ENCODE measurements at regions not wholly inside any gene's neighbourhood (a gene's known extent, or its start where the extent isn't known, plus 50 kb on each side); places are given as distances from the start of the nearest gene placed in this dataset.
"Not testable (repeated sequence)": the region's sequence is repeated elsewhere in the genome, so short reads cannot be mapped to it uniquely, and the experiment has no call there.

GRCh38 chr6:155858906-155859305, 403.3 kb upstream of the NOX3 start:
- DNase-seq (ENCODE audit: low read depth in 2 of 2) = not testable (repeated sequence)

- no peak for DNase-seq (ENCODE audit: low read depth in 2 of 2)
Observed at GRCh38 chr6:155854787-155855186, 399.1 kb upstream of the NOX3 start.

DNA sequence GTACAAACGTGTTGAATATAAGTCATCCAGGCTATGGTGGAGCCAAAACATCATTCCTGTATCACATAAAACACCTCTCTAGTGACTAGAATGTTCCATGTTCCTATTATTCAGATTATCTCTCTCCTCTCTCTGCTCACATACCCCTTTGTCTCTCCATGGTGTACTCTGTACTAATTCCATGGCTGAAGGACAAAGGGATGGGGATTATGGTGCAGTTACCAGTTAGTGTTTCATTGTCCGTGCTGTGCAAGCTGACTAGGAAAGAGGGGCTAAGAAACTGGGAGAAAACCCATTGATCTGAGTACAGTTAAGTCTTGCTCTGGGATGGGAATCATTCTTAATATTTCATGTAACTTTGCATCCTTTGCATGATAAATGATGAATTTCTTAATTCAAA, 397.4 kb upstream of the NOX3 start:
- DNase-seq (ENCODE audit: low read depth in 2 of 2) = no peak

DNA sequence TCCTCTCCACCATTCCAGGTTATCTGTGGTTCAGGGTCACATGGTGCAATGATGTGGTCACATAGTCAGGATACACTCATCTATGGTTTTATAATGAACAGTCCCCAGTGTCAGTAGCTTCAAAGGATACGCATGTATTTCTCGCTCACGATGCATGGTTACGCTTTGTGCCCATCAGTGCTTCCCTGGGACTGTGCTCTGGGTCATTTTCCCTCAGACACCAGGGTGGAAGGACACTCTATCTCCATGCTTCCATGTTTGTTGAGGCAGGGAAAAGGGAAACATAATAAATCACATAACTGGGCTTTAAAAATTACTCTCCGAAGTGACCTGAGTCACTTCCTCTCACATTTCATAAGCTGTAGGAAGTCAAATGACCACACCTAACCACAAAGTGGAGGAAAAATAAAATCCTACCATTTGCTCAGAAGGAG, 394.8 kb upstream of the NOX3 start:
- DNase-seq (ENCODE audit: low read depth in 2 of 2) = no peak

GRCh38 chr6:155847711-155848110, 392.1 kb upstream of the NOX3 start:
- DNase-seq (ENCODE audit: low read depth in 2 of 2) = no peak

- no peak for DNase-seq (ENCODE audit: low read depth in 2 of 2)
Observed at GRCh38 chr6:155837474-155837873, 381.8 kb upstream of the NOX3 start.

GRCh38 chr6:155832596-155832995, 377.0 kb upstream of the NOX3 start:
- DNase-seq (ENCODE audit: low read depth in 2 of 2) = no peak

DNA sequence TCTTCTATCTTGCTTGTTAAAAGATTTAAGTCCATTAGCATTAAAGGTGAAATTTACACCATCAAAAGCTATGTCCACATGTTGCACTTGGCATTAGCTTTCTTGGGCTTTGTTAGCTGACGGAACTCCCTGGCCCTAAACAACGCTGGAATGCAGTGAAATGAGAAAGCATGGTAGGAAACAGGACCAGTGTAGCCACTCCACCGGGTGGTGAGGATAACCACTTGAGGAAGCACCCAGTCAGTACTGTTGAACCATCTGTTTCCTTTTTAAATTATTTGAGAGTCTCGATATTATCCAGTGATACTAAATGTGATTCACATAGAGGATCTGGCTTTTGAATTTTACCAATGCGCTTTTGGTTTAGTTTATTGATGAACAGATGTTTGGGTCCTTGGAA, 374.9 kb upstream of the NOX3 start:
- DNase-seq (ENCODE audit: low read depth in 2 of 2) = no peak

GRCh38 chr6:155829646-155830045, 374.0 kb upstream of the NOX3 start:
- no peak for DNase-seq (ENCODE audit: low read depth in 2 of 2)

DNA sequence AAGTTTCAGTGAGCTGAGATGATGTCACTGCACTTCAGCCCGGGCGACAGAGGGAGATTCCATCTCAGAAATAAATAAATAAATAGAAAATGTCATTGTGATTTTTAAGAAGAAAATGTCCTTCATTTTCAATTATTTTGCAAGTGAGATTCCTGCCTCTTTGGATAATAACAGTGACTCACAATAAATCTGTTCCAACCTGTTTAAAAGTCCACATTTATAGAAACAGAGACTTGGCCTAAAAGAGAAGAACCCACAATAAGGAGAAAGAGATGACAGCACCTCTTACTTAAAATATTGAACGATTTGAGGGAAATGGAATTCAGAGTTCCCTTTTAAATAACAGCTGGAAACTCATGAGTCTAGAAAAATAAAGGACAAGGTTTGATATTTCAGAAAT, 373.4 kb upstream of the NOX3 start:
- no peak for DNase-seq (ENCODE audit: low read depth in 2 of 2)

- DNase-seq (ENCODE audit: low read depth in 2 of 2) = no peak
Observed at GRCh38 chr6:155818698-155819097, 363.1 kb upstream of the NOX3 start.

DNA sequence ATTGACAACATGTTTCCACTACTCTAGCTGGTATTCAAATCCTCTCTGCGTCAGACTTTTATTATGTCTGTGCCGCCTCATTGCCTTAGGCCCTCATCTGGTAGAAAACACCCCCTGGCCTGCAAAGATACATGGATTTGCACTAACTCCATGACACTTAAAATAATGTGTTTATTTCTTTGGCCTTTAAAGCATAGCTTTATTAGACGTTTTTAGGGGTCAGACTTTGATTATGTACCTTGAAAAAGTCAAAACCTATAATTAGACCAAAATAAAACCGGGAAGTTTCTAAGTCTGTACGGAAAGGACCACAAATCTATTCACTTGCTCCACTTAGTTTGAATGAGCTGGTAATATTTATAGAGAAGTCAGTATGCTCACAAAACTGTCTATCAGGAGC, 357.9 kb upstream of the NOX3 start:
- no peak for DNase-seq (ENCODE audit: low read depth in 2 of 2)

DNA sequence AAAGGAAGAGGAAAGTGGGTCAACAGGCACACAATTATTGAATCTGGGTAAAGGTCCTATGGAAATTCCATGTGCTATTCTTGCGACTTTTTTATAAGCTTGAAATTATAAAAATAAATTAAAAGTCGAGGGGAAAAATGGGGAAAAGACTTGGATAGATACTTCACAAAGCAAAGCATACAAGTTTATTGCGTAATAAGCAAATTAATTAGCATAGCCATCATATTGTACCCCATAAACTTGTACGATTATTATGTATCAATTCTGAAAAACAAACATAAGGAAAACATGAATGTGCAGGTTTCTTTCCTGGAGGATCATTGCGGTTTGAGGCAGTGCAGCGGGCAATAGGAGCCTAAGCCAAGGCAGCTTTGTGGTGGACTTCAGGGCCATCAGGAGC, 351.6 kb upstream of the NOX3 start:
- no peak for DNase-seq (ENCODE audit: low read depth in 2 of 2)

DNA sequence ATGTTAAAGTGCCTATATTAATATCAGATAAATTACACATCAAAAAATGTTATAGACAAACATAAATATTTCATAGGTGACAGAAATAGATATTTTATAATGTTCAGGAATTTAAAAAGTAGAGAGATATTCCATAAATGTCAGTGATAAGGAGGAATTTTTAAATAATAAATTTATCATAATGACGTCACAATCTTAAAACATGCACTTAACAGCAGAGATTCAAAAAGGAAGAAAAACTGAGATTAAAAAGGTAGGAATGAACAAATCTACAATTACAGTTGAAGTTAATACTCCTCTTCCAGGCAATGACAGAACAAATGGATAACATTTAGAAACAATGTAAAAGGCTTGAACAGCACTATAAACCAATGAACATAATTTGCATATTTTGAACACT, 345.4 kb upstream of the NOX3 start:
- DNase-seq (ENCODE audit: low read depth in 2 of 2) = no peak

DNA sequence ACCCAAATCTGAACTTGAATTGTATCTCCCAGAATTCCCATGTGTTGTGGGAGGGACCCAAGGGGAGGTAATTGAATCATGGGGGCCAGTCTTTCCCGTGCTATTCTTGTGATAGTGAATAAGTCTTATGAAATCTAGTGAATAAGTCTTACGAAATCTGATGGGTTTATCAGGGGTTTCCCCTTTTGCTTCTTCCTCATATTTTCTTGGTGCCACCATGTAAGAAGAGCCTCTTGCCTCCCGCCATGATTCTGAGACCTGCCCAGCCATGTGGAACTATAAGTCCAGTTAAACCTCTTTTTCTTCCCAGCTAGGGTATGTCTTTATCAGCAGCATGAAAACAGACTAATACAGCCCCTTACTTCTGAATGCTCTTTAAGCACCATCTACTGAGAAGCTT, 343.2 kb upstream of the NOX3 start:
- DNase-seq (ENCODE audit: low read depth in 2 of 2) = not testable (repeated sequence)

DNA sequence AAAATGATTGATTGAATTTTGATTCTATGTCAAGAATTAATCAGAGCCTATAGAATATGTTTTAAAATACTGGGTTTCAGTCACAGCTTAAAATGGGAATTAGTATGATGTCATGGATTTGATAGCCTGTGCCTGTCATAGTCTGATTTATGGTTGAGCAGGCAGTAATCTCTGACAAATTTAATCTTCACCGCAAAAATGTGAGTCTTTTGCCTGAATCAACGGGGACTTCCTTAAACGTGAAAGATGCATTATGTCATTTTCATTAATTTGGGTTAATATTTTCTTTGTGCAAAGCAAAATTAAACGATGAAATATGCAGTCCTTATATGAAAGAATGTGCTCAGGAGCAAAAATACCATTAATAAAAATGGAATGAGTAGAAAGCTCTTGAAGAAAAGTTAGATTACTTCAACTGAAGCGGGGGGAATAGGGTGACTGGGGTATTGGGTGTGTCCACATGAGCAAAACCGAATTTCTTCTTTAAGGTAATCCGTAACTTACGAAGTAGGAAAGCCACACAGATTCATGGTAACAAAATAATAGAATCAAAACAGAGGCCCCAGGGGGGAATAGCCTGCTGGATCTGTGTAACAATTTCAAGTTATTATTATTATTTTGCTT, 339.6 kb upstream of the NOX3 start:
- DNase-seq (ENCODE audit: low read depth in 2 of 2) = no peak

GRCh38 chr6:155791891-155792290, 336.3 kb upstream of the NOX3 start:
- DNase-seq (ENCODE audit: low read depth in 2 of 2) = no peak

GRCh38 chr6:155791186-155791585, 335.5 kb upstream of the NOX3 start:
- DNase-seq (ENCODE audit: low read depth in 2 of 2) = no peak

GRCh38 chr6:155787168-155787567, 331.5 kb upstream of the NOX3 start:
- no peak for DNase-seq (ENCODE audit: low read depth in 2 of 2)

- no peak for DNase-seq (ENCODE audit: low read depth in 2 of 2)
Observed at GRCh38 chr6:155786528-155786927, 330.9 kb upstream of the NOX3 start.

DNA sequence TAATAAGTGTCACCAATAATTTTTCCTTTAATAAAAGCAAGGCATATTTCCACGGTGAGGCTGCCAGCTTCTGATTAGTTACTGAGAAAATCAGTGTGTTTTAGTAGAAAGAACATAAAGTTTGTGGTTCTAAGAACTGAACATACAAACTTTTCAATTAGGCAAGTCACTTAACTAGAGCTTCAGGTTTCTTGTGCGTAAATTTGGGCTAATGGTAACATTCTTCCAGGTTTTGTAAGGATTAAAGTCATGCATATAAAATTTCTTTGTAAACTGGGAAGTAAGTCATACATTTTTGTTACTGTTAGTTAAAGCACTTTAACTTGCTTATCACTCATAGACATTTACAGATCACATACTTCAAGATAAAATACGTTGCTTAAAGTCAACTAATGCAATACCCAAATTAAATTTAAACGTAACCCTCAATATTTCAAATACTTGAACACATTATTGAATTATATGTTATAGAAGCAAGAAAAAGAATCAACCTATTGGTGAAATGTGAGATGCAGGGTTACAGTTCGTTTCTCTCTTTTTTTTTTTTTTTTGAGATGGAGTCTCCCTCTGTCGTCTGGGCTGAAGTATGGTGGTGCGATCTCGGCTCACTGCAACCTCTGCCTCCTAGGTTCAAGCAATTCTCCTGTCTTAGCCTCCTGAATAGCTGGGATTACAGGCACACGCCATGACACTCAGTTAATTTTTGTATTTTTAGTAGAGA, 327.3 kb upstream of the NOX3 start:
- DNase-seq (ENCODE audit: low read depth in 2 of 2) = no peak

DNA sequence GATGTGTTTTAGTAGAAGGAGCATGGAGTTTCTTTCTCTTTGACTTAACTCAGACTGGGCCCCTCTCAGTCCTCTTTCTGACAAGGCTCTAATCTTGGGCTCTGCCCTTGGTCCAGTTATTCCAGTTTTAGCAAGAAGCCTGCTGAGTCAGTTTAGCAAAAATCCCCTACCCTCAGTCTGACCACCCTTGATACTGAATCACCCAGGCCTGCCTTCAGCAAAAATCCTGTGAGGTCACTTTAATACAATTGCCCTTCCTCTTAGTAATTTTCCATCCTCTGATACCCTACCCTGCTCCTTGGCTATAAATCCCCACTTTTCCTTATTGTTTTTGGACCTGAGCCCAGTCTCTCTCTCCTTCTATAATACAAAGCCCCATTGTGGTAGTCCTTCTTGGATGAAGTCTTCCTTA, 326.7 kb upstream of the NOX3 start:
- no peak for DNase-seq (ENCODE audit: low read depth in 2 of 2)

DNA sequence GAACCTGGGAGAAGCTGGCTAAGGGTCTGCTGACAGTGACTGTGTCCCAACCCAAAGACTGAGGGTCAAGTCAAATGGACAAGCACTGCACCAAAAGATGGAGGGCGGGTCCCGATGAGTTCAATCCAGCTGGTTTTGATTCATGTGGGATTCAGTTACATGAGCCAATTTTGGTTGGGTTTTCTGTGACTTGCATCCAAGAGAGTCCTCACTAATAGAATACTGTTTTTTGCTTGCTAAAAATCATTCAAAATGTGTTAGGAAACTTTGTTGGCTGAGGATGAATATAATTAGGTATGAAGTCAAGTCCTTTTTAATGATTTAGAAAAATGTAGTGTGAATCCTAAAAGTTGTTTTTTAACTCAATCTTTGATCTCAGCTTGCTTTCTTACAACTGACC, 323.8 kb upstream of the NOX3 start:
- no peak for DNase-seq (ENCODE audit: low read depth in 2 of 2)

DNA sequence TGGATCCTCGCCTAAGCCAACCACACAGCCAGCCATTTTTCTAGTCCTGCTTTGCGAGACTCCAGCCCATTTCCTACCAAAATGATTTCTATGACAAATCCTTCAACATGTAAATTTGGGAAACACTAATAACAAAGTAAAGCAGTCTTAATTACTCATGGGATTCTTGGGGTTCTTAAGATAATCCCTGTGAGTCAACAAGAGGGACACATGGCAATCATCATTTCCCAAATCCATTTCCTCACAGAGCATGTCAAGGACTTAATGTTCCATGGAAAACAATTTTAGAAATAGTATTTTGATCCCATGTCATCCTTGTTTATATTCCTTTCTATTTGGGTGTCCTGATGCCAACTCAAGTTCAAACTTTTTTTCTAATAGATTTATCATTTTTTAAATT, 322.7 kb upstream of the NOX3 start:
- no peak for DNase-seq (ENCODE audit: low read depth in 2 of 2)
